Osteocyte (in vitro differentiated cells): ENCODE measurements at regions not wholly inside any gene's neighbourhood (a gene's known extent, or its start where the extent isn't known, plus 50 kb on each side); places are given as distances from the start of the nearest gene placed in this dataset.

Experiments used
- DNase-seq: peaks from one replicate; pipeline ENCODE4 v3.0.0; 2021; ENCODE audit warnings: mixed read lengths; ENCODE audit not compliant: unreplicated experiment; ENCODE audit errors: extremely low spot score
- H3K27ac Mint-ChIP-seq: one replicate; pipeline ENCODE4 v1.8.0; 2021; ENCODE audit warnings: mild to moderate bottlenecking, mixed read lengths; ENCODE audit not compliant: unreplicated experiment
- H3K27me3 Mint-ChIP-seq: one replicate; pipeline ENCODE4 v1.8.0; 2021; ENCODE audit warnings: mixed read lengths; ENCODE audit not compliant: unreplicated experiment
- H3K36me3 Mint-ChIP-seq: one replicate; pipeline ENCODE4 v1.8.0; 2021; ENCODE audit warnings: mixed read lengths; ENCODE audit not compliant: unreplicated experiment
- H3K4me1 Mint-ChIP-seq: one replicate; pipeline ENCODE4 v1.8.0; 2021; ENCODE audit warnings: mixed read lengths; ENCODE audit not compliant: unreplicated experiment
- H3K4me3 Mint-ChIP-seq: one replicate; pipeline ENCODE4 v1.8.0; 2021; ENCODE audit warnings: mild to moderate bottlenecking, moderate library complexity, mixed read lengths; ENCODE audit not compliant: unreplicated experiment
- H3K9me3 Mint-ChIP-seq: one replicate; pipeline ENCODE4 v1.8.0; 2021; ENCODE audit warnings: mixed read lengths; ENCODE audit not compliant: unreplicated experiment
- CTCF ChIP-seq: fragments of 200-600 bp; sonication (generic); IDR thresholded peaks from 2 replicates; pipeline ENCODE4 v1.5.0; 2021; ENCODE audit warnings: antibody characterized with exemption, mild to moderate bottlenecking, moderate library complexity

GRCh38 chr10:64054392-64054791, 533.2 kb downstream of the REEP3 start:
- Mint-ChIP-seq H3K36me3 (no peaks in the 10 kb centered on the region), H3K27ac (no peak overlapping the region), H3K9me3 (no peaks in the 10 kb centered on the region), H3K4me3 (no peak overlapping the region), H3K27me3 (peaks cover 14% of the 10 kb centered on the region), H3K4me1 (no peaks in the 10 kb centered on the region)
- no peak for TF ChIP-seq CTCF
- DNase-seq, result no peak

- no peaks in the 10 kb centered on the region for H3K4me1 Mint-ChIP-seq
- DNase-seq, result no peak
- H3K27me3 Mint-ChIP-seq, result peaks cover 16% of the 10 kb centered on the region
- no peak overlapping the region for H3K4me3 Mint-ChIP-seq
- no peak for TF ChIP-seq CTCF
- H3K9me3 Mint-ChIP-seq, result no peaks in the 10 kb centered on the region
- no peak overlapping the region for H3K27ac Mint-ChIP-seq
- no peaks in the 10 kb centered on the region for H3K36me3 Mint-ChIP-seq
Observed at GRCh38 chr10:64059884-64060283, 538.7 kb downstream of the REEP3 start.

- Mint-ChIP-seq H3K36me3 (no peaks in the 10 kb centered on the region), H3K27me3 (peaks cover 16% of the 10 kb centered on the region), H3K4me1 (no peaks in the 10 kb centered on the region), H3K9me3 (no peaks in the 10 kb centered on the region), H3K4me3 (no peak overlapping the region), H3K27ac (no peak overlapping the region)
- DNase-seq, result no peak
- no peak for TF ChIP-seq CTCF
Observed at GRCh38 chr10:64060389-64060788, 539.2 kb downstream of the REEP3 start.

GRCh38 chr10:64062793-64063192, 541.6 kb downstream of the REEP3 start:
- H3K9me3 Mint-ChIP-seq, result no peaks in the 10 kb centered on the region
- peaks cover 13% of the 10 kb centered on the region for H3K4me1 Mint-ChIP-seq
- no peak overlapping the region for H3K27ac Mint-ChIP-seq
- no peak for TF ChIP-seq CTCF
- peaks cover 16% of the 10 kb centered on the region for H3K27me3 Mint-ChIP-seq
- H3K4me3 Mint-ChIP-seq, result no peak overlapping the region
- no peaks in the 10 kb centered on the region for H3K36me3 Mint-ChIP-seq
- DNase-seq, result no peak

GRCh38 chr10:64067009-64067606, 545.9 kb downstream of the REEP3 start:
- peaks cover 2% of the 10 kb centered on the region for H3K27me3 Mint-ChIP-seq
- no peak overlapping the region for H3K4me3 Mint-ChIP-seq
- H3K4me1 Mint-ChIP-seq, result peaks cover 31% of the 10 kb centered on the region
- H3K9me3 Mint-ChIP-seq, result no peaks in the 10 kb centered on the region
- TF ChIP-seq CTCF, result no peak
- peak overlapping the region; percentile 29 for H3K27ac Mint-ChIP-seq
- DNase-seq, result no peak
- no peaks in the 10 kb centered on the region for H3K36me3 Mint-ChIP-seq
